ENCODE measurements at regions not wholly inside any gene's neighbourhood (a gene's known extent, or its start where the extent isn't known, plus 50 kb on each side); places are given as distances from the start of the nearest gene placed in this dataset.
"Not testable (repeated sequence)": the region's sequence is repeated elsewhere in the genome, so short reads cannot be mapped to it uniquely, and the experiment has no call there.

DNA sequence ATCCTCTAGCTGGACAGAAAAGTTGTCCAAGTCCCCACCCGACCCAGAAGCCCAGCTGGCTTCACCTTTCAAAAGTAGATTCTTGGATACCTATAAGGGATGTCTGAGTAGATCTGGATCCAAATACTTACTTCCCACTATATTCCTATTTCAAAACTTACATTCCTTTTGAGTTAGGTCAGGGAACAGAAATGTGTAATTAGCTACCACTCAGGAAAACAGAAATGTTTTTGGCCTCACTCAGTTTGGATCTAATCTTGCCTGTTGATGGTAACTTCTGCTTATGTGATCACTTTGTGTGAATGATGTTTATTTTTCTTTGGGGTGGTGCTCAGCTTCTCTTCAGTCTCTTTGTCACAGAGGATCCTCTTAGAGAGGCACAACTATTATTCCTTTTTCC, 814.4 kb upstream of the RGS18 start:
- DNase-seq (ENCODE audit: low read depth), result no peak

DNA sequence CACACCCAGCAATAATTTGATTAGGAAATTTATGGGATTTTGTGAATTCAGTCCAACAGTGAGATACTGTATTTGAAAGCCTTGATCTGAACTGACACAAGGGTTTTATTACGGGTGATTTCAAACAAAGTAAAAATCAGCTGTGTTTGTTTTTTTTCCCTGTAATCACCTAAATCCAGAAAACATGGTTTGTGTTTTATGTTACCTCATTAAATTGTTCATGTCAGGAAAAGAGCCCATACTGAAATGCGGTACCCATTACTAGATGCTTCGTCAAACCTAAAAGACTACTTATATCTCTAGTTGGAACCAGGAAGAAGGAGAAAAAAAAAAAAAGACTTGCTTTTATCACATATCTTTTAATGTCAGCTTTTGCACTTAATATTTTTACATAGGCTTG, 811.9 kb upstream of the RGS18 start:
- no peak for DNase-seq (ENCODE audit: low read depth)

- DNase-seq (ENCODE audit: low read depth), result no peak
Observed at GRCh38 chr1:191348328-191348727, 809.9 kb upstream of the RGS18 start.

DNA sequence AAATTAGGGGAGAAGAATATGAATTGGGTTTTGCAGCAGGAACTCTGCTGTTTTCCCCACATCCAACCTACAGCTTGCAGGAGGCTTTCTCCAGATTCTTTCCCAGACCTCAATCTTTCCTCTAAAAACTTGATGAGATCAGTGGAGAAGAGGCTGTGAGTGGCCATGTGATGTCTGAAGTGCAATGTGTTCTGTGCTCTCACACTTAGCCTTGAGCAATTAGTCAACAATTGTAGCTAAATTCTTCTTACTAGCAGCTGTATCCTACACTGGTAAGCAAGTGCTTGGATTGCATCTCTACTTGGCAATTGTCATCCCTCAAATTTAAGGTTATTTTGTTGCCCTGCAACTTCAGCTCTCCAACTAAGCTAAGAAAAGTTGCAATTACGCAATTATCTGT, 807.3 kb upstream of the RGS18 start:
- DNase-seq (ENCODE audit: low read depth), result no peak

DNA sequence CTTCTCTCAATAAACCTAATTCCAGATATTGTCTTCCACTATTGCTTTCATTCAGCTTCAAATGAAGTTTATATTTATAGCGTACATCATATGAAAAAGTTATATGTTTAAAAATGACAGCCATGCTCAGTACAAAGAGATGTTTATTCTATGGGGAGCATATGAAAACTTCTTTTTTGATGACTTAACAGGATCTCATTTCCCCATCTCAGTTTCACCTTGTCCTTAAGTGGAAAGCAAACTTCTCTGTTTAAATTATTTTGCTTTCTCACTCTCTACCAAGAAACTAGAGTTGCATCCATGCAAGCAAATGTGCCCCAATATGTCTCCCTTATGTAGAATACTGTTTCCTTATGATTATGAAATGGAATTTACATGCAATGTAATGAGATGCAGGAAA, 799.5 kb upstream of the RGS18 start:
- DNase-seq (ENCODE audit: low read depth), result no peak

DNA sequence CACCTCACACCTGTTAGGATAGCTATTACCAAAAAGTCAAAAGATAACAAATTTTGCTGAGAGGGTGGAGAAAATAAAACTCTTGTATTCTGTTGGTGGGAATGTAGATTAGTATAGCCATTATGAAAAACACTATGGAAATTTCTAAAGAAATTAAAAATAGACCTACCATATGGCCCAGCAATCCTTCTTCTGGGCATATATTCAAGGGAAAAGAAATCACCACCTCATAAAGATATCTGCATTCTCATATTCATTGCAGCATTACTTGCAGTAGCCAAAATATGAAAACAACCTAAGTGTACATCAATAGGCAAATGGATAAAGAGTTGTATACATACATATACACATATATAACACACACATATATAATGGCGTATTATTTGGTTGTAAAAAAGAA, 791.6 kb upstream of the RGS18 start:
- no peak for DNase-seq (ENCODE audit: low read depth)

DNA sequence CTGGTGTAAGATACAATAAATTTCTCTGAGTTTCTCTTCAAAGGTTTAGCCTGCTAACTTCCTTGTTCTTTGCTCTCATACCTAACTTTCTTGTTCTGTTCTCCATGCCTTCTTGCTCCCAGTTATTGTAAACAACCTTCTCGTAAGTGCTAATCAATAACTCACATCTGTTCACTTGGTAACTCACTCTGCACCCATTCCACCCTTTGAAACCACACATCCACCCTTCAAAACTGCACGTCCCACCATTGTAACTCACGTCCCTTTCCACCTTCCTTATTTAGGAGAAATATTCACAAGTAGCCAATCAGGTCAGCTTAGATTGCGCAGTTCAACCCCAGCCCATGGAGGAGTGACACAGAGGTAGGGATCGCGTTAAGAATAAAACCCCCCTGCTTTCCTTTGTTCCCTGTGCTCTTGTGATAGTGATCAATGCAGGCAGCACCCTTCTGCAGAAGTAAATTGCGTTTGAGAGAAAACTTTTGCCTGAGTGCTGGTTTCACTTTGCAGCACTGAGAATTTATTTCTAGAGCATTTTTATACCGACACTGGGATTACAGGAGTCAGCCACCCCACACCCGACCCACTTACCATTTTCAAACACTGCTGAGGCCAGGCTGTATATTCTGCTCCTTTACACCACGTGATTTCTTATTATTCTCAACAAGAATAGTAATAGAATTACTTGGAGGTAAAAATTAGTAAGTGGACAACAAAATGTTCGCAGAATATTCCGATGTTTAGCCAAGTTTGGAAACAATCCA, 789.2 kb upstream of the RGS18 start:
- DNase-seq (ENCODE audit: low read depth), result no peak

- DNase-seq (ENCODE audit: low read depth), result peak; percentile 1
Observed at GRCh38 chr1:191371626-191372025, 786.6 kb upstream of the RGS18 start.

GRCh38 chr1:191388283-191388682, 770.0 kb upstream of the RGS18 start:
- no peak for DNase-seq (ENCODE audit: low read depth)

GRCh38 chr1:191396622-191397021, 761.6 kb upstream of the RGS18 start:
- no peak for DNase-seq (ENCODE audit: low read depth)

DNA sequence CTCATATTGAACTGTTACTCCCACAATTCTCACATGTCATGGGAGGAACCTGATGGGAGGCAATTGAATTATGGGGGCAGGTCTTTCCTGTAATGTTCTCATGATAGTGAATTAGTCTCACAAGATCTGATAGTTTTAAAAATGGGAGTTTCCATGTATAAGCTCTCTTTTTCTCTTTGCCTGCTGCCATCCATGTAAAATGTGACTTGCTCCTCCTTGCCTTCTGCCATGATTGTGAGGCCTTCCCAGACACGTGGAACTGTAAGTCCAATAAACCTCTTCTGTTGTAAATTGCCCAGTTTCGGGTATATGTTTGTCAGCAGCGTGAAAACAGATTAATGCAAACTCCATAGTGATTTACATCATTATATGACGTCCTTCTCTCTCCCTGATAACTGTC, 759.7 kb upstream of the RGS18 start:
- no peak for DNase-seq (ENCODE audit: low read depth)

DNA sequence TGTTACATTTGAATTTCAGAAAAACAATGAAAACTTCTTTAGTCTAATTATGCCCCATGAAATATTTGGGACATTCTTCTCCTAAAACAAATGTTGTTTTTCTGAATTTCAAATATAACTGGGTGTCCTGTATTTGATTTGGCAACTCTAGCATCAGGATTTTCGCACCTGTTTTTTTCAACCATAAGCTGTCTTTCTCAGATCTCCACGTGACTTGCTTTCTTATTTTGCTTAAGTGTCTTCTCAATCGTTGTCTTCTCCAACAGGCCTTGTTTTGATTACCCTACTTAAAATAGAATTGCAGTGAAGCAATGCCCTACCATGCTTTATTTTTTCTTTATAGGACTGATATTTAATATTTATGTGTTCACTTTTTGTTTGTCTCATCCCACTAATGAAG, 752.8 kb upstream of the RGS18 start:
- peak; percentile 1 for DNase-seq (ENCODE audit: low read depth)

- DNase-seq (ENCODE audit: low read depth), result no peak
Observed at GRCh38 chr1:191414981-191415640, 743.2 kb upstream of the RGS18 start.

- no peak for DNase-seq (ENCODE audit: low read depth)
Observed at GRCh38 chr1:191419842-191420241, 738.4 kb upstream of the RGS18 start.

- DNase-seq (ENCODE audit: low read depth), result no peak
Observed at GRCh38 chr1:191427593-191427992, 730.7 kb upstream of the RGS18 start.

DNA sequence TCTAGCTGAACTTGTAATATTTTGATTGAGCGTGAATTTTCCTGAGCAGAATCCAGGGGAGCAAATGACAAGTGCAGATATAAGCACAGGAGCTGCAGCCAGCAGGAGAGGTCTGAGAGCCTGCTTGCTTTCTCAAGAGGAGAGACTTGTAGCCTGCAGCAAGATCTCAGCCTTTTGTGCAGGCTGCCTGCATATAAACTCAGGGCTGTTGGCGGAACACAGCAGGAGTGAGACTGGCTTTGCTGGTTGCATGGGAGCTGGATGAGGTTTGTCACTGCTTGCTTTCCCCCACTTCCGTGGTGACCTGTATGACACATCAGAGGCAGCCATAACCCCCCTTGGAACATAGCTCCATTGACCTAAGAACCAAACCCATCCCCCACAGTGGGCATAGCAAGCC, 725.4 kb upstream of the RGS18 start:
- no peak for DNase-seq (ENCODE audit: low read depth)

GRCh38 chr1:191438979-191439378, 719.3 kb upstream of the RGS18 start:
- no peak for DNase-seq (ENCODE audit: low read depth)

GRCh38 chr1:191448279-191448678, 710.0 kb upstream of the RGS18 start:
- DNase-seq (ENCODE audit: low read depth), result not testable (repeated sequence)

GRCh38 chr1:191452586-191452985, 705.7 kb upstream of the RGS18 start:
- DNase-seq (ENCODE audit: low read depth), result no peak

DNA sequence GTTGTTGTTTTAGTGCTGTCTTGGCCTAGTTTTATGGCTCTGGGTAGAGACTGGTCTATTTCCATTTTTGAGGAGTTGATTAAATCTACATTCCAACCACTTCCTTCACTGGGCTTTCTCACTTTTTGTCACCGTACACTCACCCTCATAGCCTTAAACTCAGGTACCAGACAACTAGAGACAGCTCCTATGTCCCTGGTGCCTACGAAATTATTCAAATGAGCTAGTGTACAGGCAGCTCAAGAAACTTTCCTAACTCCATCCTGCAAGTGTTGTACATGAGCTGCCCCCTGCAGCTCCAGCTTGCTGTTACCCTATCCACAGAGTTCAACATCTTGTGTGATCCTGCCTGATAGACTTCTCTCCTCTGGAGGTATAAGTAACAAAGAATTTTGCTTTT, 704.8 kb upstream of the RGS18 start:
- no peak for DNase-seq (ENCODE audit: low read depth)

DNA sequence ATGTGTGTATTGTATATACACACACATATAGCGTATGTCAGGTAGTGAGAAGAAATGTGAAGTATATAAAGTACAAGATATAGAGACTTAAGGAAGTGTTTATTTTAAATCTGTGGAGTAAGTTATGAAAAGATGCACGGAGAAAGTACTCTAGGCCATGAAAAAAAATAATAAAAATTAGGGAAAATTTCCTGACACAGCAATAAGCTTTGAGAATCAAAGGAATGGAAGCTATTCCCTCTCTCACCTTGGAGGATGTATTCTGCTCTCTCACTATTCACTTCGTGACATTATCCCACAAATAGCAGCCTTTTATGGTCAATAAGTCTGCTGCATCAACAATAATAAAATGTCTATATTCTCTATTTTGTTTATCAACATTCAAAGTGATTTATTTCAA, 700.4 kb upstream of the RGS18 start:
- no peak for DNase-seq (ENCODE audit: low read depth)

DNA sequence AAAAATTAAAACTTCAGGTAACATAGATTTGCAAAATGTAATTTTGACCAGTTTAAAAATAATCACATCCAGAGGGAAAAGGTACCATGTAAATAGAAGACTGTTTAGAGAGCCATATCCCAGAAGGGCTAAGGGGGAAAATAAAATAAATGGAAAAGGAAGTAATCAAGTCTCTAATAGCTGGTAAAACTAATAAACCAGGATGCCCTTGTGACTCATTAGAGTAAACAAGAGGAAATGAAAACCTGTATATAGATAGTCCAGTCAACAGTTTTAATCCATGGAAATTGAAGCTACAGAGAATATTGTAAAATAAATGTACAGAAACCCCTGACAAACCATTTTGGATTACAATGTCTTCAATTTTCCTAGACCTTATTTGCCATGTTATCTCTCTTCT, 698.0 kb upstream of the RGS18 start:
- no peak for DNase-seq (ENCODE audit: low read depth)

- no peak for DNase-seq (ENCODE audit: low read depth)
Observed at GRCh38 chr1:191483988-191484387, 674.3 kb upstream of the RGS18 start.
